ENCODE measurements at regions not wholly inside any gene's neighbourhood (a gene's known extent, or its start where the extent isn't known, plus 50 kb on each side); places are given as distances from the start of the nearest gene placed in this dataset.

DNA sequence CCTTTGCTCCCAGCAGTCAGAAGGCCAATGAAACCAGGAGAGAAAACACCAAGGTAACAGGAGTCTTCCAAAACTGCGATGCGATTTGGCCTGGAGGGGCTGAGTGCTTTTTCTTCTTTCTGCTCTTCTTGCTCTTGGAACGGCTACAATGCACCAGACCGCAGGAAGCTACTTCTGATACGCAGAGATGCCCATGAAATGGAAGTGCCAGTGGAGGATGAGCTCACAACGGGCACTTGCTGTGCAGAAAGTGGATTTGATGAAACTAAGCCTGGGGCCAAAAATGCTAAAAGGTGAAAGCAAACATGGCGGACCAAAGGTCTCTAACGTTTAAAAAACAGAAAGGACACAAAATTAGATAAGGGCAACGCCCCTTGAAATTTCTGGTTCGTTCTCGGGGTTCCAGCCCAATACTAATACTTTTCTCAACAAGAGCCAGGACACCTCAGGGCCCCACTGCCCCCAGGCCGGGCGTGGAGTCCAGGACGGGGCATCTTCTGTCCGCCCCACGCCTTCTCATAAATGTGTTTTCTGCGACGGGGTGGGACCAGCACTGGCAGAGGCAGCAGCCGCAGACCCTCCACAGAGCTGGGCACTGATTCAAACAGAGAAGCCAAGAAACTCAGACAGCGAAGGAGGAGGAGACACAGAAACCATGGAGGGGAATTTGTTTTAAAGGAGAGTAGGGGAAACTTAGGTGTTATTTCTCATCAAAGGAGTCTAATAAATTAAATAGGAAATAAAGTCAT lies 101.3 kb downstream of the CRYAA start:
- TF ChIP-seq POLR2A (IDR thresholded peaks at IDR 0.05; ENCODE audit: low read length) (no peak), GATA1 (IDR thresholded peaks at IDR 0.05; ENCODE audit: low read depth, low read length) (no peak)
